ENCODE measurements at regions not wholly inside any gene's neighbourhood (a gene's known extent, or its start where the extent isn't known, plus 50 kb on each side); places are given as distances from the start of the nearest gene placed in this dataset.

- TF ChIP-seq CTCF (IDR thresholded peaks at IDR 0.05) (no peak), POLR2A (IDR thresholded peaks at IDR 0.05) (no peak)
Measured at GRCh38 chr6:90778417-90779203, 191.7 kb upstream of the MAP3K7 start.
